HEK293 (cell line): ENCODE measurements at regions not wholly inside any gene's neighbourhood (a gene's known extent, or its start where the extent isn't known, plus 50 kb on each side); places are given as distances from the start of the nearest gene placed in this dataset.
A peak's percentile ranks its signal among the peaks of the same experiment; 100 is the strongest.

ENCODE experiments used
- CTCF ChIA-PET: fragments of 350-600 bp; formaldehyde crosslinking; extraction: SDS; loops from one replicate; lab custom pipeline; 2021; ENCODE audit warnings: antibody characterized with exemption; lab: Yijun Ruan, JAX
- POLR2A ChIA-PET: fragments of 300-600 bp; formaldehyde crosslinking; extraction: SDS; loops from one replicate; lab custom pipeline; 2020; ENCODE audit warnings: antibody characterized with exemption, inconsistent platforms; lab: Yijun Ruan, JAX
- H3K27ac ChIP-seq: fragments of 200-500 bp; sonication (Bioruptor generic); 2 replicates; pipeline ENCODE4 v1.5.1; 2014; ENCODE audit warnings: low read depth, low read length, control low read depth, inconsistent platforms; ENCODE audit errors: extremely low read depth
- H3K36me3 ChIP-seq, 2 experiments: fragments of 200-500 bp in 1 of 2; sonication (Bioruptor generic) in 1 of 2; 1 replicate in 1 of 2; 2 replicates in 1 of 2; pipeline ENCODE4 v1.5.1; 2014 to 2017; ENCODE audit warnings: inconsistent platforms in 2 of 2, low read length in 2 of 2; ENCODE audit not compliant: control insufficient read depth in 2 of 2, insufficient read depth in 1 of 2
- H3K4me1 ChIP-seq: fragments of 200-500 bp; sonication (Bioruptor generic); 2 replicates; pipeline ENCODE4 v1.5.1; 2014; ENCODE audit warnings: mild to moderate bottlenecking, low read length, inconsistent platforms; ENCODE audit not compliant: control insufficient read depth, insufficient read depth
- H3K4me3 ChIP-seq: 2 replicates; pipeline ENCODE4 v1.5.1; 2011; ENCODE audit warnings: low read depth, mild to moderate bottlenecking, control low read depth, low read length, moderate library complexity
- H3K9me3 ChIP-seq: fragments of 200-500 bp; sonication (Bioruptor generic); 2 replicates; pipeline ENCODE4 v1.5.1; 2014; ENCODE audit warnings: low read depth, low read length, inconsistent platforms; ENCODE audit not compliant: control insufficient read depth, insufficient read depth
- EGR2 ChIP-seq: fragments of 450-650 bp; formaldehyde crosslinking; IDR thresholded peaks from 2 replicates; pipeline ENCODE4 v1.5.1; 2016; ENCODE audit warnings: low read depth, missing biosample characterization, missing genetic modification characterization
- FEZF1 ChIP-seq: fragments of 450-650 bp; formaldehyde crosslinking; IDR thresholded peaks from 2 replicates; pipeline ENCODE4 v1.5.1; 2016; ENCODE audit warnings: missing biosample characterization, missing genetic modification characterization
- IKZF3 ChIP-seq: fragments of 450-650 bp; IDR thresholded peaks from 2 replicates; pipeline ENCODE4 v1.5.0; 2018; ENCODE audit warnings: missing biosample characterization, mild to moderate bottlenecking, missing genetic modification characterization, moderate library complexity
- INSM2 ChIP-seq: fragments of 450-650 bp; formaldehyde crosslinking; IDR thresholded peaks from 2 replicates; pipeline ENCODE4 v1.5.1; 2016; ENCODE audit warnings: missing biosample characterization, missing genetic modification characterization
- OSR2 ChIP-seq: fragments of 450-650 bp; formaldehyde crosslinking; IDR thresholded peaks from 2 replicates; pipeline ENCODE4 v1.5.1; 2016; ENCODE audit warnings: missing biosample characterization, missing genetic modification characterization
- OVOL3 ChIP-seq: fragments of 450-650 bp; formaldehyde crosslinking; IDR thresholded peaks from 2 replicates; pipeline ENCODE4 v1.5.1; 2016; ENCODE audit warnings: missing biosample characterization, missing genetic modification characterization
- PRDM1 ChIP-seq: fragments of 450-650 bp; formaldehyde crosslinking; IDR thresholded peaks from 2 replicates; pipeline ENCODE4; 2016; ENCODE audit warnings: missing biosample characterization, missing genetic modification characterization
- SCRT2 ChIP-seq: fragments of 450-650 bp; formaldehyde crosslinking; IDR thresholded peaks from 2 replicates; pipeline ENCODE4 v1.5.1; 2016; ENCODE audit warnings: missing biosample characterization, missing genetic modification characterization
- SP7 ChIP-seq: fragments of 450-650 bp; formaldehyde crosslinking; IDR thresholded peaks from 2 replicates; pipeline ENCODE4 v1.5.1; 2016; ENCODE audit warnings: missing biosample characterization, missing genetic modification characterization
- TRIM28 ChIP-seq: IDR thresholded peaks from 2 replicates; pipeline ENCODE4 v1.6.1; 2011; ENCODE audit warnings: low read length, control low read depth, borderline replicate concordance
- TSHZ1 ChIP-seq: fragments of 450-650 bp; formaldehyde crosslinking; IDR thresholded peaks from 2 replicates; pipeline ENCODE4 v1.5.1; 2016; ENCODE audit warnings: missing biosample characterization, missing genetic modification characterization, borderline replicate concordance
- WT1 ChIP-seq: fragments of 450-650 bp; formaldehyde crosslinking; IDR thresholded peaks from 2 replicates; pipeline ENCODE4 v1.5.1; 2016; ENCODE audit warnings: missing biosample characterization, missing genetic modification characterization
- ZBTB20 ChIP-seq: fragments of 450-650 bp; formaldehyde crosslinking; IDR thresholded peaks from 2 replicates; pipeline ENCODE4 v1.5.1; 2016; ENCODE audit warnings: missing biosample characterization, missing genetic modification characterization
- ZFP69B ChIP-seq: fragments of 450-650 bp; formaldehyde crosslinking; IDR thresholded peaks from 2 replicates; pipeline ENCODE4 v1.5.1; 2016; ENCODE audit warnings: missing biosample characterization, missing genetic modification characterization
- ZIC2 ChIP-seq: fragments of 450-650 bp; formaldehyde crosslinking; IDR thresholded peaks from 2 replicates; pipeline ENCODE4 v1.5.1; 2016; ENCODE audit warnings: missing biosample characterization, missing genetic modification characterization
- ZNF121 ChIP-seq: fragments of 450-650 bp; formaldehyde crosslinking; IDR thresholded peaks from 2 replicates; pipeline ENCODE4 v1.5.1; 2016; ENCODE audit warnings: missing biosample characterization, missing genetic modification characterization
- ZNF133 ChIP-seq: fragments of 450-650 bp; formaldehyde crosslinking; IDR thresholded peaks from 2 replicates; pipeline ENCODE4 v1.5.1; 2016; ENCODE audit warnings: missing biosample characterization, missing genetic modification characterization
- ZNF223 ChIP-seq: fragments of 450-650 bp; formaldehyde crosslinking; IDR thresholded peaks from 2 replicates; pipeline ENCODE4 v1.5.1; 2016; ENCODE audit warnings: missing biosample characterization, missing genetic modification characterization
- ZNF274 ChIP-seq, 2 experiments: fragments of 200-500 bp in 1 of 2; fragments of 450-650 bp in 1 of 2; sonication (Bioruptor generic) in 1 of 2; formaldehyde crosslinking in 1 of 2; IDR thresholded peaks; 2 replicates each; pipeline versions ENCODE4 v1.5.1 to v1.6.1; 2014 to 2016; ENCODE audit warnings: borderline replicate concordance in 1 of 2, inconsistent platforms in 1 of 2, low read length in 1 of 2, missing biosample characterization in 1 of 2, missing genetic modification characterization in 1 of 2
- ZNF324 ChIP-seq: fragments of 450-650 bp; formaldehyde crosslinking; IDR thresholded peaks from 2 replicates; pipeline ENCODE4 v1.5.1; 2016; ENCODE audit warnings: missing biosample characterization, missing genetic modification characterization
- ZNF335 ChIP-seq: fragments of 450-650 bp; formaldehyde crosslinking; conservative IDR thresholded peaks from 2 replicates; pipeline ENCODE4 v1.5.1; 2016; ENCODE audit warnings: missing biosample characterization, missing genetic modification characterization
- ZNF510 ChIP-seq: fragments of 450-650 bp; formaldehyde crosslinking; IDR thresholded peaks from 2 replicates; pipeline ENCODE4 v1.5.1; 2018; ENCODE audit warnings: mild to moderate bottlenecking, missing genetic modification characterization, missing biosample characterization; ENCODE audit not compliant: insufficient replicate concordance
- ZNF549 ChIP-seq: fragments of 450-650 bp; IDR thresholded peaks from 2 replicates; pipeline ENCODE4 v1.5.1; 2018; ENCODE audit warnings: missing biosample characterization, missing genetic modification characterization, mild to moderate bottlenecking, inconsistent platforms, moderate library complexity
- ZNF580 ChIP-seq: fragments of 450-650 bp; formaldehyde crosslinking; IDR thresholded peaks from 2 replicates; pipeline ENCODE4 v1.5.1; 2016; ENCODE audit warnings: missing biosample characterization, missing genetic modification characterization
- ZNF621 ChIP-seq: fragments of 450-650 bp; formaldehyde crosslinking; IDR thresholded peaks from 2 replicates; pipeline ENCODE4 v1.5.1; 2017; ENCODE audit warnings: missing biosample characterization, missing genetic modification characterization
- ZNF791 ChIP-seq: fragments of 450-650 bp; formaldehyde crosslinking; IDR thresholded peaks from 2 replicates; pipeline ENCODE4 v1.5.1; 2016; ENCODE audit warnings: missing biosample characterization, missing genetic modification characterization
- TF ChIP-seq, protein P1 (sequence below): fragments of 450-650 bp; formaldehyde crosslinking; IDR thresholded peaks from 2 replicates; pipeline ENCODE4 v1.5.1; 2016; ENCODE audit warnings: missing biosample characterization, missing genetic modification characterization
- TF ChIP-seq, protein P2 (sequence below): fragments of 450-650 bp; formaldehyde crosslinking; IDR thresholded peaks from 2 replicates; pipeline ENCODE4 v1.5.1; 2017; ENCODE audit warnings: missing biosample characterization, missing genetic modification characterization

DNA sequence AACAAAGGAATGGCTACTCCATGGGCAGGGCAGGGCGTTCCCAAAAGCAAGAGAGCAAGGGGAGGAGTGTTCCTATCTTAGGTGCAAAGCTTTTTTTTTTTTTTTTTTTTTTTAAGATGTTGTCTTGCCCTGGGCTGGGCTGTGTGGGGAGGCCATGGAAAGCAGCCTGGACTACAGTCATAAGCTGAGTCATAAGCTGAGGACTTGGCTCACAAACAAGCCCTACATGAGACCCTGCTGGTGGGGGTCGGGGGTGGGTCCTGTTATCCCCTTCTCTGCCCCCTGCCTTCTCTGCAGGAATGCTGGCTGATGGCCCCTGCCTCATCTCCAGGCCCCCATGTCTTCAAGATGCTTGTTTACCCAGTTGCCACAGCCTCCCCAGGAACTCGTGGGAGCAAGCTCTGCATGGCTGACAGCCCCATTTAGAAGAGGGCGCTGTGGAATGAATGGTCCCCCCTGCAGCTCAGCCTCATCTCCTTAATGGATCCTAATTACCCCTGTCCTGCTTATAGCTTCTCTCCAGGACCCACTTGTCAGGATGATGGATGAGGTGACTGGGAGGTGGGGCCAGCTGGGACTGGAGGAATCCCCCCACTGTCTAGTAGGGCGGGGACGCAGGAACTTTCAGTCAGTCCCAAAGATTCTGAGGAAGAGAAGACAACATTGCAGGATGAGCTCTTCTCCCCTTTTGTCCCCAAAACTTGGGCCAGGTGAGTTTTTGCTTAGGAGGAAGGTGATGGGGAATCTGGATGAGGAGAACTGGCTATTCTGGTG is 340.8 kb upstream of the PODXL start (continued):
- TF ChIP-seq ZBTB20 (tag by site-specific recombination): no peak
- TF ChIP-seq ZNF133 (tag by site-specific recombination): no peak
- peak; percentile 67 for TF ChIP-seq ZNF335
- no peak for TF ChIP-seq SCRT2
- TF ChIP-seq OSR2 (tag by site-specific recombination): peak; percentile 93
- peak; percentile 81; the same call in 1 of the 2 replicates for TF ChIP-seq IKZF3 (tag by site-specific recombination)
- TF ChIP-seq, protein P1, sequence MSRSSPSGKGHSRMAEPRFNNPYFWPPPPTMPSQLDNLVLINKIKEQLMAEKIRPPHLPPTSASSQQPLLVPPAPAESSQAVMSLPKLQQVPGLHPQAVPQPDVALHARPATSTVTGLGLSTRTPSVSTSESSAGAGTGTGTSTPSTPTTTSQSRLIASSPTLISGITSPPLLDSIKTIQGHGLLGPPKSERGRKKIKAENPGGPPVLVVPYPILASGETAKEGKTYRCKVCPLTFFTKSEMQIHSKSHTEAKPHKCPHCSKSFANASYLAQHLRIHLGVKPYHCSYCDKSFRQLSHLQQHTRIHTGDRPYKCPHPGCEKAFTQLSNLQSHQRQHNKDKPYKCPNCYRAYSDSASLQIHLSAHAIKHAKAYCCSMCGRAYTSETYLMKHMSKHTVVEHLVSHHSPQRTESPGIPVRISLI (tag by site-specific recombination): peak; percentile 88
- TF ChIP-seq ZNF510: no peak
- no peak for TF ChIP-seq ZNF621 (tag by site-specific recombination)
- no peak for TF ChIP-seq OVOL3 (tag by site-specific recombination)
- TF ChIP-seq EGR2: no peak
- TF ChIP-seq ZNF121 (tag by site-specific recombination): no peak

GRCh38 chr7:131896165-131896863 is 339.9 kb upstream of the PODXL start:
- ChIA-PET CTCF (no interaction called here), POLR2A (interaction anchor here (0.5 to 1.4 kb wide), 5 partner anchors 13 to 52 kb away, joined by 3 to 8 read pairs (median 4); no protein-coding TSS in a partner anchor)
- peaks cover 14% of the 10 kb centered on the region for H3K4me1 ChIP-seq
- H3K36me3 ChIP-seq: no peaks in the 10 kb centered on the region
- no peaks in the 10 kb centered on the region for H3K9me3 ChIP-seq
- TF ChIP-seq TRIM28: no peak
- TF ChIP-seq ZNF223 (tag by site-specific recombination): no peak
- TF ChIP-seq INSM2 (tag by site-specific recombination): no peak
- no peak for TF ChIP-seq ZNF580 (tag by site-specific recombination)
- TF ChIP-seq PRDM1 (tag by site-specific recombination): no peak
- peak; percentile 41; the same call in 1 of the 2 replicates for TF ChIP-seq FEZF1 (tag by site-specific recombination)
- no peak for TF ChIP-seq ZNF549
- TF ChIP-seq, protein P2, sequence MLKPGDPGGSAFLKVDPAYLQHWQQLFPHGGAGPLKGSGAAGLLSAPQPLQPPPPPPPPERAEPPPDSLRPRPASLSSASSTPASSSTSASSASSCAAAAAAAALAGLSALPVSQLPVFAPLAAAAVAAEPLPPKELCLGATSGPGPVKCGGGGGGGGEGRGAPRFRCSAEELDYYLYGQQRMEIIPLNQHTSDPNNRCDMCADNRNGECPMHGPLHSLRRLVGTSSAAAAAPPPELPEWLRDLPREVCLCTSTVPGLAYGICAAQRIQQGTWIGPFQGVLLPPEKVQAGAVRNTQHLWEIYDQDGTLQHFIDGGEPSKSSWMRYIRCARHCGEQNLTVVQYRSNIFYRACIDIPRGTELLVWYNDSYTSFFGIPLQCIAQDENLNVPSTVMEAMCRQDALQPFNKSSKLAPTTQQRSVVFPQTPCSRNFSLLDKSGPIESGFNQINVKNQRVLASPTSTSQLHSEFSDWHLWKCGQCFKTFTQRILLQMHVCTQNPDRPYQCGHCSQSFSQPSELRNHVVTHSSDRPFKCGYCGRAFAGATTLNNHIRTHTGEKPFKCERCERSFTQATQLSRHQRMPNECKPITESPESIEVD (tag by site-specific recombination): no peak
- TF ChIP-seq ZIC2 (tag by site-specific recombination): peak; percentile 6; the same call in 1 of the 2 replicates
- TF ChIP-seq ZFP69B (tag by site-specific recombination): no peak
- peak; percentile 37 for TF ChIP-seq SP7 (tag by site-specific recombination)
- TF ChIP-seq ZNF324 (tag by site-specific recombination): no peak
- peak; percentile 46; the same call in 1 of the 2 replicates for TF ChIP-seq WT1 (tag by site-specific recombination)
- TF ChIP-seq ZNF791 (tag by site-specific recombination): no peak
- TF ChIP-seq TSHZ1 (tag by site-specific recombination): no peak
- no peak for TF ChIP-seq ZNF274 (IDR thresholded peaks at IDR 0.05; ENCODE audit: low read length)
- TF ChIP-seq ZNF274 (tag by site-specific recombination; IDR thresholded peaks at IDR 0.05; ENCODE audit: borderline replicate concordance): no peak
- H3K4me3 ChIP-seq: no peak overlapping the region
- peak overlapping the region; percentile 55; the same call in 1 of the 2 replicates for H3K27ac ChIP-seq
